GM23338 (cell line): ENCODE measurements at regions not wholly inside any gene's neighbourhood (a gene's known extent, or its start where the extent isn't known, plus 50 kb on each side); places are given as distances from the start of the nearest gene placed in this dataset.

Experiments used
- ATAC-seq: fragments of 200-7000 bp; cut with Tn5 transposase; 3 replicates; pipeline ENCODE4 v1.9.1; 2020
- DNase-seq: peaks from one replicate; pipeline ENCODE4 v3.0.0-alpha.2; 2015; ENCODE audit warnings: low spot score
- H2AFZ ChIP-seq: fragments of 200-600 bp; sonication (generic); 2 replicates; pipeline ENCODE4 v1.8.0; 2016; ENCODE audit warnings: antibody characterized with exemption, mild to moderate bottlenecking, moderate library complexity
- H3F3A ChIP-seq: fragments of 200-600 bp; sonication (generic); replicated peaks from 2 replicates; pipeline ENCODE4 v1.8.0; 2017; ENCODE audit warnings: antibody characterized with exemption, mixed run types, low read depth
- H3K27ac ChIP-seq: fragments of 200-600 bp; sonication (generic); 2 replicates; pipeline ENCODE4 v1.6.1; 2016; ENCODE audit warnings: low read depth
- H3K27me3 ChIP-seq: fragments of 200-600 bp; sonication (generic); 2 replicates; pipeline ENCODE4 v1.8.0; 2016; ENCODE audit warnings: mild to moderate bottlenecking, mixed run types, moderate library complexity; ENCODE audit not compliant: insufficient read depth
- H3K36me3 ChIP-seq: fragments of 200-600 bp; sonication (generic); 2 replicates; pipeline ENCODE4 v1.8.0; 2016; ENCODE audit warnings: mild to moderate bottlenecking; ENCODE audit not compliant: insufficient read depth
- H3K4me1 ChIP-seq: fragments of 200-600 bp; sonication (generic); 2 replicates; pipeline ENCODE4 v1.8.0; 2016; ENCODE audit warnings: mild to moderate bottlenecking, moderate library complexity; ENCODE audit not compliant: insufficient read depth
- H3K4me2 ChIP-seq: fragments of 200-600 bp; sonication (generic); 2 replicates; pipeline ENCODE4 v1.7.1; 2017; ENCODE audit warnings: mixed run types
- H3K4me3 ChIP-seq: fragments of 200-600 bp; sonication (generic); 2 replicates; pipeline ENCODE4 v1.6.1; 2016; ENCODE audit warnings: mixed run types
- H3K79me2 ChIP-seq: fragments of 200-600 bp; sonication (generic); replicated peaks from 2 replicates; pipeline ENCODE4 v1.8.0; 2017; ENCODE audit warnings: mild to moderate bottlenecking; ENCODE audit not compliant: insufficient read depth
- H3K9me2 ChIP-seq: fragments of 200-600 bp; sonication (generic); 2 replicates; pipeline ENCODE4 v1.8.0; 2017; ENCODE audit not compliant: insufficient read depth
- H4K20me1 ChIP-seq: fragments of 200-600 bp; sonication (generic); replicated peaks from 2 replicates; pipeline ENCODE4 v1.8.0; 2017; ENCODE audit warnings: mild to moderate bottlenecking; ENCODE audit not compliant: insufficient read depth
- H3K27ac Mint-ChIP-seq: 2 replicates; pipeline ENCODE4 v1.8.0; 2020; ENCODE audit warnings: inconsistent platforms, mild to moderate bottlenecking, moderate library complexity, mixed read lengths
- H3K27me3 Mint-ChIP-seq: 3 replicates; pipeline ENCODE4 v1.8.0; 2022; ENCODE audit warnings: low read depth, mild to moderate bottlenecking, moderate library complexity, mixed read lengths, inconsistent platforms; ENCODE audit not compliant: insufficient read depth, poor library complexity
- H3K36me3 Mint-ChIP-seq: 3 replicates; pipeline ENCODE4 v1.8.0; 2021; ENCODE audit warnings: low read depth, mild to moderate bottlenecking, inconsistent platforms, moderate library complexity, mixed read lengths
- H3K4me1 Mint-ChIP-seq: 3 replicates; pipeline ENCODE4 v1.8.0; 2020; ENCODE audit warnings: mild to moderate bottlenecking, inconsistent platforms, mixed read lengths
- H3K4me3 Mint-ChIP-seq: 3 replicates; pipeline ENCODE4 v1.8.0; 2021; ENCODE audit warnings: moderate library complexity, mild to moderate bottlenecking, inconsistent platforms, mixed read lengths
- H3K9me3 Mint-ChIP-seq: 3 replicates; pipeline ENCODE4 v1.8.0; 2020; ENCODE audit warnings: moderate library complexity, mild to moderate bottlenecking, inconsistent platforms, mixed read lengths
- CREB1 ChIP-seq: fragments of 250-450 bp; sonication (Bioruptor Pico); IDR thresholded peaks from 2 replicates; pipeline ENCODE4 v1.5.0; 2020; ENCODE audit warnings: low read depth, mild to moderate bottlenecking, moderate library complexity
- EZH2phosphoT487 ChIP-seq: fragments of 200-600 bp; sonication (generic); IDR thresholded peaks from one replicate; pipeline ENCODE4 v1.8.1; 2018; ENCODE audit warnings: antibody characterized with exemption; ENCODE audit not compliant: unreplicated experiment
- NANOG ChIP-seq: IDR thresholded peaks from 2 replicates; pipeline ENCODE4 v1.6.1; 2016; ENCODE audit warnings: antibody characterized with exemption, borderline replicate concordance
- POLR2AphosphoS5 ChIP-seq: IDR thresholded peaks from 2 replicates; pipeline ENCODE4 v1.6.1; 2016; ENCODE audit warnings: antibody characterized with exemption, low read depth
- STAT1 ChIP-seq: IDR thresholded peaks from one replicate; pipeline ENCODE4 v1.6.1; 2016; ENCODE audit warnings: antibody characterized with exemption; ENCODE audit not compliant: unreplicated experiment
- ZNF114 ChIP-seq: fragments of 250-450 bp; sonication (Bioruptor Pico); IDR thresholded peaks from 2 replicates; pipeline ENCODE4 v1.5.0; 2020; ENCODE audit warnings: mild to moderate bottlenecking, moderate library complexity
- ZNF331 ChIP-seq: fragments of 250-450 bp; sonication (Bioruptor Pico); IDR thresholded peaks from 2 replicates; pipeline ENCODE4 v1.5.0; 2020; ENCODE audit warnings: low read depth, mild to moderate bottlenecking, moderate library complexity
- TF ChIP-seq, protein P1 (sequence below): fragments of 250-450 bp; sonication (Bioruptor Pico); IDR thresholded peaks from 2 replicates; pipeline ENCODE4 v1.5.0; 2020; ENCODE audit warnings: mild to moderate bottlenecking, moderate library complexity
- TF ChIP-seq, protein P2 (sequence below): IDR thresholded peaks from one replicate; pipeline ENCODE4 v1.6.1; 2018; ENCODE audit warnings: antibody characterized with exemption; ENCODE audit not compliant: unreplicated experiment

DNA sequence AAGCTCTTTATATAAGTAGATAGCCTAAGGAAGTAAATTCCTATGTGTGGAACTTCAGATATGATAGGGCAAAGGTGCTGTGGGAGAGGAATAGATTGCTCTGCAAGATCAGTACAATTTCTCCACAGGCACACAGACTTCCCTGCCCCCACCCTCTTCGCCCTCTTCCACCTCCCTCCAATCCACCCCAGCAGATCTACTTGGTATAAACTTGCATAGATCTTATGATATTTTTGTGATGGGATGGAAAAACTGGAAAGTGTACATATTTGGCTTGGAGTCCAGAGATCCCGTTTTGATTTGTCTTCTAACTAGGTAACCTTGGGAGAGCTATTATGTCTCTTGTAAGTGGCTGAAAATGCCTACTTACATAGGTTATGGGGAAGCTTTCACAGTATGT, 586.3 kb upstream of the USP24 start:
- H3K27me3 ChIP-seq, result no peaks in the 10 kb centered on the region
- H3K4me1 ChIP-seq, result no peaks in the 10 kb centered on the region
- H3F3A ChIP-seq, result no peaks in the 10 kb centered on the region
- no peak for DNase-seq
- H3K27me3 Mint-ChIP-seq, result peaks cover 2% of the 10 kb centered on the region
- H3K36me3 Mint-ChIP-seq, result no peaks in the 10 kb centered on the region
- H3K27ac Mint-ChIP-seq, result no peak overlapping the region
- H3K9me2 ChIP-seq, result 0 out of 2 replicates have a peak, but pooled peaks cover 8% of the 10 kb centered on the region
- no peaks in the 10 kb centered on the region; the same call in 2 of the 3 replicates for H3K9me3 Mint-ChIP-seq
- TF ChIP-seq ZNF114 (CRISPR knock-in tag), result no peak
- TF ChIP-seq POLR2AphosphoS5, result no peak
- TF ChIP-seq ZNF331 (CRISPR knock-in tag), result no peak
- TF ChIP-seq, protein P1, sequence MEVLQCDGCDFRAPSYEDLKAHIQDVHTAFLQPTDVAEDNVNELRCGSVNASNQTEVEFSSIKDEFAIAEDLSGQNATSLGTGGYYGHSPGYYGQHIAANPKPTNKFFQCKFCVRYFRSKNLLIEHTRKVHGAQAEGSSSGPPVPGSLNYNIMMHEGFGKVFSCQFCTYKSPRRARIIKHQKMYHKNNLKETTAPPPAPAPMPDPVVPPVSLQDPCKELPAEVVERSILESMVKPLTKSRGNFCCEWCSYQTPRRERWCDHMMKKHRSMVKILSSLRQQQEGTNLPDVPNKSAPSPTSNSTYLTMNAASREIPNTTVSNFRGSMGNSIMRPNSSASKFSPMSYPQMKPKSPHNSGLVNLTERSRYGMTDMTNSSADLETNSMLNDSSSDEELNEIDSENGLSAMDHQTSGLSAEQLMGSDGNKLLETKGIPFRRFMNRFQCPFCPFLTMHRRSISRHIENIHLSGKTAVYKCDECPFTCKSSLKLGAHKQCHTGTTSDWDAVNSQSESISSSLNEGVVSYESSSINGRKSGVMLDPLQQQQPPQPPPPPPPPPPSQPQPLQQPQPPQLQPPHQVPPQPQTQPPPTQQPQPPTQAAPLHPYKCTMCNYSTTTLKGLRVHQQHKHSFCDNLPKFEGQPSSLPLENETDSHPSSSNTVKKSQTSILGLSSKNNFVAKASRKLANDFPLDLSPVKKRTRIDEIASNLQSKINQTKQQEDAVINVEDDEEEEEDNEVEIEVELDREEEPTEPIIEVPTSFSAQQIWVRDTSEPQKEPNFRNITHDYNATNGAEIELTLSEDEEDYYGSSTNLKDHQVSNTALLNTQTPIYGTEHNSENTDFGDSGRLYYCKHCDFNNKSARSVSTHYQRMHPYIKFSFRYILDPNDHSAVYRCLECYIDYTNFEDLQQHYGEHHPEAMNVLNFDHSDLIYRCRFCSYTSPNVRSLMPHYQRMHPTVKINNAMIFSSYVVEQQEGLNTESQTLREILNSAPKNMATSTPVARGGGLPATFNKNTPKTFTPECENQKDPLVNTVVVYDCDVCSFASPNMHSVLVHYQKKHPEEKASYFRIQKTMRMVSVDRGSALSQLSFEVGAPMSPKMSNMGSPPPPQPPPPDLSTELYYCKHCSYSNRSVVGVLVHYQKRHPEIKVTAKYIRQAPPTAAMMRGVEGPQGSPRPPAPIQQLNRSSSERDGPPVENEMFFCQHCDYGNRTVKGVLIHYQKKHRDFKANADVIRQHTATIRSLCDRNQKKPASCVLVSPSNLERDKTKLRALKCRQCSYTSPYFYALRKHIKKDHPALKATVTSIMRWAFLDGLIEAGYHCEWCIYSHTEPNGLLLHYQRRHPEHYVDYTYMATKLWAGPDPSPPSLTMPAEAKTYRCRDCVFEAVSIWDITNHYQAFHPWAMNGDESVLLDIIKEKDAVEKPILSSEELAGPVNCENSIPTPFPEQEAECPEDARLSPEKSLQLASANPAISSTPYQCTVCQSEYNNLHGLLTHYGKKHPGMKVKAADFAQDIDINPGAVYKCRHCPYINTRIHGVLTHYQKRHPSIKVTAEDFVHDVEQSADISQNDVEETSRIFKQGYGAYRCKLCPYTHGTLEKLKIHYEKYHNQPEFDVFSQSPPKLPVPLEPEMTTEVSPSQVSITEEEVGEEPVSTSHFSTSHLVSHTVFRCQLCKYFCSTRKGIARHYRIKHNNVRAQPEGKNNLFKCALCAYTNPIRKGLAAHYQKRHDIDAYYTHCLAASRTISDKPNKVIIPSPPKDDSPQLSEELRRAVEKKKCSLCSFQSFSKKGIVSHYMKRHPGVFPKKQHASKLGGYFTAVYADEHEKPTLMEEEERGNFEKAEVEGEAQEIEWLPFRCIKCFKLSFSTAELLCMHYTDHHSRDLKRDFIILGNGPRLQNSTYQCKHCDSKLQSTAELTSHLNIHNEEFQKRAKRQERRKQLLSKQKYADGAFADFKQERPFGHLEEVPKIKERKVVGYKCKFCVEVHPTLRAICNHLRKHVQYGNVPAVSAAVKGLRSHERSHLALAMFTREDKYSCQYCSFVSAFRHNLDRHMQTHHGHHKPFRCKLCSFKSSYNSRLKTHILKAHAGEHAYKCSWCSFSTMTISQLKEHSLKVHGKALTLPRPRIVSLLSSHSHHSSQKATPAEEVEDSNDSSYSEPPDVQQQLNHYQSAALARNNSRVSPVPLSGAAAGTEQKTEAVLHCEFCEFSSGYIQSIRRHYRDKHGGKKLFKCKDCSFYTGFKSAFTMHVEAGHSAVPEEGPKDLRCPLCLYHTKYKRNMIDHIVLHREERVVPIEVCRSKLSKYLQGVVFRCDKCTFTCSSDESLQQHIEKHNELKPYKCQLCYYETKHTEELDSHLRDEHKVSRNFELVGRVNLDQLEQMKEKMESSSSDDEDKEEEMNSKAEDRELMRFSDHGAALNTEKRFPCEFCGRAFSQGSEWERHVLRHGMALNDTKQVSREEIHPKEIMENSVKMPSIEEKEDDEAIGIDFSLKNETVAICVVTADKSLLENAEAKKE (CRISPR knock-in tag), result no peak
- no peak for TF ChIP-seq CREB1
- TF ChIP-seq EZH2phosphoT487, result no peak
- TF ChIP-seq STAT1, result no peak
- TF ChIP-seq NANOG, result no peak
- TF ChIP-seq, protein P2, sequence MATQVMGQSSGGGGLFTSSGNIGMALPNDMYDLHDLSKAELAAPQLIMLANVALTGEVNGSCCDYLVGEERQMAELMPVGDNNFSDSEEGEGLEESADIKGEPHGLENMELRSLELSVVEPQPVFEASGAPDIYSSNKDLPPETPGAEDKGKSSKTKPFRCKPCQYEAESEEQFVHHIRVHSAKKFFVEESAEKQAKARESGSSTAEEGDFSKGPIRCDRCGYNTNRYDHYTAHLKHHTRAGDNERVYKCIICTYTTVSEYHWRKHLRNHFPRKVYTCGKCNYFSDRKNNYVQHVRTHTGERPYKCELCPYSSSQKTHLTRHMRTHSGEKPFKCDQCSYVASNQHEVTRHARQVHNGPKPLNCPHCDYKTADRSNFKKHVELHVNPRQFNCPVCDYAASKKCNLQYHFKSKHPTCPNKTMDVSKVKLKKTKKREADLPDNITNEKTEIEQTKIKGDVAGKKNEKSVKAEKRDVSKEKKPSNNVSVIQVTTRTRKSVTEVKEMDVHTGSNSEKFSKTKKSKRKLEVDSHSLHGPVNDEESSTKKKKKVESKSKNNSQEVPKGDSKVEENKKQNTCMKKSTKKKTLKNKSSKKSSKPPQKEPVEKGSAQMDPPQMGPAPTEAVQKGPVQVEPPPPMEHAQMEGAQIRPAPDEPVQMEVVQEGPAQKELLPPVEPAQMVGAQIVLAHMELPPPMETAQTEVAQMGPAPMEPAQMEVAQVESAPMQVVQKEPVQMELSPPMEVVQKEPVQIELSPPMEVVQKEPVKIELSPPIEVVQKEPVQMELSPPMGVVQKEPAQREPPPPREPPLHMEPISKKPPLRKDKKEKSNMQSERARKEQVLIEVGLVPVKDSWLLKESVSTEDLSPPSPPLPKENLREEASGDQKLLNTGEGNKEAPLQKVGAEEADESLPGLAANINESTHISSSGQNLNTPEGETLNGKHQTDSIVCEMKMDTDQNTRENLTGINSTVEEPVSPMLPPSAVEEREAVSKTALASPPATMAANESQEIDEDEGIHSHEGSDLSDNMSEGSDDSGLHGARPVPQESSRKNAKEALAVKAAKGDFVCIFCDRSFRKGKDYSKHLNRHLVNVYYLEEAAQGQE, result no peak
- H3K79me2 ChIP-seq, result no peaks in the 10 kb centered on the region
- no peak overlapping the region for H3K4me3 Mint-ChIP-seq
- H3K27ac ChIP-seq, result no peak overlapping the region
- no peak overlapping the region for H2AFZ ChIP-seq
- no peaks in the 10 kb centered on the region for H4K20me1 ChIP-seq
- ATAC-seq, result no peak
- no peaks in the 10 kb centered on the region for H3K36me3 ChIP-seq
- H3K4me3 ChIP-seq, result no peak overlapping the region
- H3K4me1 Mint-ChIP-seq, result no peaks in the 10 kb centered on the region
- H3K4me2 ChIP-seq, result no peak overlapping the region
